HG03103 (cell line): ENCODE measurements at regions not wholly inside any gene's neighbourhood (a gene's known extent, or its start where the extent isn't known, plus 50 kb on each side); places are given as distances from the start of the nearest gene placed in this dataset.
A peak's percentile ranks its signal among the peaks of the same experiment; 100 is the strongest.
"Not testable (repeated sequence)": the region's sequence is repeated elsewhere in the genome, so short reads cannot be mapped to it uniquely, and the experiment has no call there.

Experiments
- ATAC-seq: cut with Tn5 transposase; IDR thresholded peaks from one replicate; pipeline ENCODE4 v1.9.1; 2021; ENCODE audit warnings: low read depth; ENCODE audit not compliant: unreplicated experiment

DNA sequence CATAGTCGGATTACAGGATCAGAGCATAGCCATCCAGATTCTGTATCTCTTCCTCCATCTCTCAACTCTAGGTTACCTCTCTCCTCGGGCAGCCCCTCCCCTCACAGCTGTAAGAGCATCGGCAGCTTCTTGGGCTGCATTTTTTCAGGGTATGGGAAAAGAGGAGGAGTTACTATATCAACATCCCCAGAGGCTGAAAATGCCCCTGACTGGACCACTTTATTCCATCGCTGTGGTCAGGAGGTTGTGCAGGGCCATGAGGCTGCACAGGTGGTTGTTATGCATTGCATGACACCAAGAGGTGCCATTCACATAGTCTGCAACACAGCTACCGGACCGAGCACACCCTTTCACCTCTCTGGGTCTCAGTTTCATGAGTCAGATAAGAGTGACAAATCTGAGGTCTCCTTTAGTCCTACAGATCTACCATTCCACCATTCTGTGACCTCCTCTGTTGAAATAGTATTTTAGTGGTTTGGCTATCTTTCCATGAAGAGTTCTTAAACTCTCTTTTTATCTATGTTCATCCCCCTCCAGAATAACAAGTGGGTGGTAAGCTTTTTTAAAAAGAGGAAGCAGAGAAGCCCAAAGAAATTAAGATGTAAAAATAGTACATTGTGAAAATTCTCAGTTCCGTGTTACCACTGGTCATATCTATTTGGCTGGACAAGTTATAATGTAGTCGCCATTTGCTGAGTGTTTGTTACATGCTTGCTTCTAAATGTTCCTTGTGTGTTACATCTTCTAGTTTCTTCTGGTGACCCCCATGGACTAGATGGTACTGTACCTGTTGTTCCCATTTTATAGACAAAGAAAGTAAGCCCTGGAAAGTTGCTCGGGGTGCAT lies 56.6 kb upstream of the SLC1A4 start:
- ATAC-seq: peak; percentile 80

DNA sequence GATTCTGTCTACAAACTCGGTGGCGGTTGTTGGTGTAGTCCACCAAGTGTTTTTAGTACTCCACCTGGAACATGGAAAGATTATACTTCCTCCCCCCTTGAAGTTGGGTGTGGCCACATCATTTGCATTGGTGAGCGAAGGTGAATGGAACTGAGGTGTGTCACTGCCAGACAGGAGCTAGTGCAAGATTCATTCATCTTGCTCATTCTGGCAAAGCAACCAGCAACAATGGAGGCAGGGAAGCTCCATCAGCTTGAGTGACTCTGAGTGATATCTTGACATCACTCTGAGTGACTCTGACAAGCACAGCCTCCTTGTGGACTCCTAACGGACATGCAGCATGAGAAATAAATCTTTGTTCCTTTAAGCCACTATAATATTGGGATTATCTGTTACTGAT lies 54.7 kb upstream of the SLC1A4 start:
- ATAC-seq: no peak

- no peak for ATAC-seq
These were observed 52.4 kb upstream of the SLC1A4 start for GRCh38 chr2:64936809-64937208.

- not testable (repeated sequence) for ATAC-seq
These were observed 51.9 kb upstream of the SLC1A4 start for GRCh38 chr2:64937314-64937686.

- ATAC-seq: no peak
These were observed 51.3 kb upstream of the SLC1A4 start for GRCh38 chr2:64937687-64938491.

GRCh38 chr2:64938607-64939285 lies 50.5 kb upstream of the SLC1A4 start:
- no peak for ATAC-seq

- ATAC-seq: peak; percentile 38
These were observed 49.8 kb upstream of the SLC1A4 start for GRCh38 chr2:64939332-64939917.
